ENCODE measurements at regions not wholly inside any gene's neighbourhood (a gene's known extent, or its start where the extent isn't known, plus 50 kb on each side); places are given as distances from the start of the nearest gene placed in this dataset.

- TF ChIP-seq EZH2 (IDR thresholded peaks at IDR 0.05; ENCODE audit: borderline replicate concordance, low read depth, low read length, poor library complexity, severe bottlenecking) = no peak
- TF ChIP-seq CTCF (conservative IDR thresholded peaks at IDR 0.05; ENCODE audit: low read depth, low read length) = no peak
These were observed 94.5 kb upstream of the MKLN1 start for GRCh38 chr7:131233193-131233592.

Measured in A673 (cell line).